HFF-Myc (cell line): ENCODE measurements at regions not wholly inside any gene's neighbourhood (a gene's known extent, or its start where the extent isn't known, plus 50 kb on each side); places are given as distances from the start of the nearest gene placed in this dataset.

Experiments used
- DNase-seq: peaks from one replicate; pipeline ENCODE4 v3.0.0-alpha.2; 2011; ENCODE audit warnings: low read depth; ENCODE audit errors: extremely low read depth
- H3K4me3 ChIP-seq: replicated peaks from 2 replicates; pipeline ENCODE4 v1.5.1; 2011; ENCODE audit warnings: low read depth, mild to moderate bottlenecking, control low read depth, low read length
- TF ChIP-seq, protein P1 (sequence below): IDR thresholded peaks from 2 replicates; pipeline ENCODE4 v1.5.1; 2012; ENCODE audit warnings: mild to moderate bottlenecking, low read depth, low read length, control low read depth; ENCODE audit errors: missing control alignments

DNA sequence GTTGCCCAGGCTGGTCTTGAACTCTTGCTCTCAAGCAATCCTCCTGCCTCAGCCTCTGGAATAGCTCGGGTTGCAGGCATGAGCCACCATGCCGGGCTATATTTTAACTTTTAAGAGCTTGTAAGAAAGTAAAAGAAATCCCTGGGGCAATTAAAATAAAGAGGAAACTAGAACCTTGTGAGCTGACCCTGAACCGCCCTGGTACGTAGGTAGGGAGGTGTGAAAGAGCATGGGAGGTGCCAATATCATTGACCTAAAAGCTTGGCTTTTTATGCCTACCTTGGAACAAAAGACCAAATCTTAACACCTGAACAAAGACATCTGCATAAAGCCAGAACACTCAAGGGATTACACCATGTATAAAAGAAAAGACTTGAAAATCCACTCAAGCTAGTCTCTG lies 595.1 kb downstream of the SOX6 start:
- H3K4me3 ChIP-seq = no peak overlapping the region
- DNase-seq = no peak
- TF ChIP-seq, protein P1, sequence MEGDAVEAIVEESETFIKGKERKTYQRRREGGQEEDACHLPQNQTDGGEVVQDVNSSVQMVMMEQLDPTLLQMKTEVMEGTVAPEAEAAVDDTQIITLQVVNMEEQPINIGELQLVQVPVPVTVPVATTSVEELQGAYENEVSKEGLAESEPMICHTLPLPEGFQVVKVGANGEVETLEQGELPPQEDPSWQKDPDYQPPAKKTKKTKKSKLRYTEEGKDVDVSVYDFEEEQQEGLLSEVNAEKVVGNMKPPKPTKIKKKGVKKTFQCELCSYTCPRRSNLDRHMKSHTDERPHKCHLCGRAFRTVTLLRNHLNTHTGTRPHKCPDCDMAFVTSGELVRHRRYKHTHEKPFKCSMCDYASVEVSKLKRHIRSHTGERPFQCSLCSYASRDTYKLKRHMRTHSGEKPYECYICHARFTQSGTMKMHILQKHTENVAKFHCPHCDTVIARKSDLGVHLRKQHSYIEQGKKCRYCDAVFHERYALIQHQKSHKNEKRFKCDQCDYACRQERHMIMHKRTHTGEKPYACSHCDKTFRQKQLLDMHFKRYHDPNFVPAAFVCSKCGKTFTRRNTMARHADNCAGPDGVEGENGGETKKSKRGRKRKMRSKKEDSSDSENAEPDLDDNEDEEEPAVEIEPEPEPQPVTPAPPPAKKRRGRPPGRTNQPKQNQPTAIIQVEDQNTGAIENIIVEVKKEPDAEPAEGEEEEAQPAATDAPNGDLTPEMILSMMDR = no peak

- DNase-seq = no peak
- no peak overlapping the region for H3K4me3 ChIP-seq
- TF ChIP-seq, protein P1 = no peak
Observed at GRCh38 chr11:15764326-15764725, 592.0 kb downstream of the SOX6 start.

DNA sequence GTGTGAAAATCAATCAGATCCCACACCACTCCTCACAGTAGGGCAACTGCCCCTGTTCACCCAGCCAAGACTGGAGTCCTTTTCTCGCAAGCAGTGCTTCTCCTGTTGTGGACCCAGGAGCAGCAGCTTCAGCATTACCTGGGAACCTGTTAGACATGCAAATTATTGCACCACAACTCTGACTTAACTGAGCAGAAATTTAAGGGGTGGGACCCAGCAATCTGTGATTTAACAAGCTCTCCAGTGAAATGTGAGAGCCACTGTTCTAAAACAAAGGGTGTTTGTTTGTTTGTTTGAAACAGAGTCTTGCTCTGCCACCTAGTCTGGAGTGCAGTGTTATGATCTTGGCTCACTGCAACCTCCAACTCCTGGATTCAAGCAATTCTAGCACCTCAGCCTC lies 591.4 kb downstream of the SOX6 start:
- no peak for DNase-seq

DNA sequence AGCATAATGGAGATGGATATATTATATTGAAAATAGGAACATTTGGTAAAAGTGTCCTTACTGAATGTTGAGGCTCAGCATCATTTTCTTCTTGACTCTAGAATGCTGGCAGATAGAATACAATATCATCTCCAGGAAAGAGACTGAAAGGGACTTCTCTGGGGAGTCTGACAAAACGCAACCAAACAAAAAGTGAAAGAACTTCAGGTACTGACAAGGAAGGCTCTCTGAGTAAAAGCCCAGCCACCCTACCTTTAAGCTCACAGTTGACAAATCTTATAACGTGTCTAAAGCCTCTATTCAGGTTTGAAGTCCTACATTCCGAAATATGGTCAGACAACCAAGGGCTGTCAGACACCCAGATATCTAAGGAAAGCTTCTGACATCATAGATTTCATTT lies 590.8 kb downstream of the SOX6 start:
- DNase-seq = no peak
- no peak overlapping the region for H3K4me3 ChIP-seq
- TF ChIP-seq, protein P1 = no peak

More for the DNA sequence above, 591.4 kb downstream of the SOX6 start:
- TF ChIP-seq, protein P1 = no peak
- no peak overlapping the region for H3K4me3 ChIP-seq

GRCh38 chr11:15768321-15768720 lies 588.0 kb downstream of the SOX6 start:
- no peak for DNase-seq
- H3K4me3 ChIP-seq = no peak overlapping the region
- TF ChIP-seq, protein P1 = no peak

GRCh38 chr11:15769203-15769602 lies 587.1 kb downstream of the SOX6 start:
- no peak for DNase-seq
- no peak overlapping the region for H3K4me3 ChIP-seq
- TF ChIP-seq, protein P1 = no peak

DNA sequence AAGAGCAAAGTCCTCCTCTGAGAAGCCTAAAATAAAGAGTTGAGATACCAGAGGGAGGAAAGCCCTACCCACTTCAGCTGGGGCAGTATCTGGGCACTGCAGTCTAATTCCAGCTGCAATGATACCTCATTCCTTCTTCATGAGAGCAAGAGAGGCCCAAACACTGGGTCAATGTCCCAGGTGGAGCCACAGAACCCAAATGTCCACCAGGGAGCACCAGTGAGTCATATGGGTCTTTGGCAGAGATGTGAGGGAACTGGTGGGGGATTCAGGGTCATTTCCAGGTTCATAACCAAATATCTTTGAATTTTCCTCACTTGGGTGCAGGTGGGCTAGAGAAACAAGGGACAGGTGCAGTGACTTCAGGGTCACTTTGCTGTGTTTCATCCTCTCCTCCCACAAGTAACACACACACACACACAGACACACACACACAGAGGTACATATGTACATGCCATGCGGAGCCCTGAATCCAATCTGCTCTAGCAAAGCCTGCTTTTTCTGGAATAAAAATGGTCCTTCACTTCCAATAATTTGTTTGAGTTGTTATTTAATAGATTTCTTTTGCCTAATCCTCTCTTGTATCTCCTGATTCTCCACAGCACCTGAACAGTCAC lies 585.4 kb downstream of the SOX6 start:
- TF ChIP-seq, protein P1 = peak; percentile 53
- DNase-seq = no peak

More for the DNA sequence above, 585.4 kb downstream of the SOX6 start:
- H3K4me3 ChIP-seq = no peak overlapping the region
